Neuron (in vitro differentiated cells): ENCODE measurements at regions not wholly inside any gene's neighbourhood (a gene's known extent, or its start where the extent isn't known, plus 50 kb on each side); places are given as distances from the start of the nearest gene placed in this dataset.

ENCODE experiments used
- H2AFZ ChIP-seq: one replicate; pipeline ENCODE4 v1.6.1; 2013; ENCODE audit warnings: low read depth, mild to moderate bottlenecking, inconsistent platforms, low read length, moderate library complexity
- H3K27me3 ChIP-seq: one replicate; pipeline ENCODE4 v1.6.1; 2013; ENCODE audit warnings: low read length; ENCODE audit not compliant: insufficient read depth
- H3K36me3 ChIP-seq: one replicate; pipeline ENCODE4 v1.6.1; 2013; ENCODE audit warnings: low read length; ENCODE audit not compliant: insufficient read depth
- H3K4me1 ChIP-seq: one replicate; pipeline ENCODE4 v1.6.1; 2013; ENCODE audit warnings: low read length; ENCODE audit not compliant: insufficient read depth
- H3K4me3 ChIP-seq: 2 replicates; pipeline ENCODE4 v1.5.1; 2013; ENCODE audit warnings: mild to moderate bottlenecking, low read length, moderate library complexity
- H3K9me3 ChIP-seq: one replicate; pipeline ENCODE4 v1.6.1; 2013; ENCODE audit warnings: low read length

GRCh38 chr9:18256568-18256967 lies 217.4 kb upstream of the ADAMTSL1 start:
- no peak overlapping the region for H2AFZ ChIP-seq
- no peaks in the 10 kb centered on the region for H3K36me3 ChIP-seq
- no peaks in the 10 kb centered on the region for H3K27me3 ChIP-seq
- no peak overlapping the region for H3K4me3 ChIP-seq
- H3K9me3 ChIP-seq: no peaks in the 10 kb centered on the region
- H3K4me1 ChIP-seq: peaks cover 3% of the 10 kb centered on the region

- no peak overlapping the region for H3K4me3 ChIP-seq
- H3K9me3 ChIP-seq: no peaks in the 10 kb centered on the region
- H3K36me3 ChIP-seq: no peaks in the 10 kb centered on the region
- no peaks in the 10 kb centered on the region for H3K27me3 ChIP-seq
- no peak overlapping the region for H2AFZ ChIP-seq
- peaks cover 3% of the 10 kb centered on the region for H3K4me1 ChIP-seq
Measured at GRCh38 chr9:18260521-18260920, 213.4 kb upstream of the ADAMTSL1 start.

GRCh38 chr9:18261181-18261580 lies 212.8 kb upstream of the ADAMTSL1 start:
- Histone ChIP-seq H3K27me3 (no peaks in the 10 kb centered on the region), H2AFZ (no peak overlapping the region), H3K4me3 (no peak overlapping the region), H3K4me1 (peaks cover 3% of the 10 kb centered on the region), H3K9me3 (no peaks in the 10 kb centered on the region), H3K36me3 (no peaks in the 10 kb centered on the region)

GRCh38 chr9:18263377-18263776 lies 210.6 kb upstream of the ADAMTSL1 start:
- Histone ChIP-seq H3K4me1 (peaks cover 11% of the 10 kb centered on the region), H2AFZ (no peak overlapping the region), H3K4me3 (no peak overlapping the region), H3K9me3 (no peaks in the 10 kb centered on the region), H3K36me3 (no peaks in the 10 kb centered on the region), H3K27me3 (no peaks in the 10 kb centered on the region)

- Histone ChIP-seq H3K4me1 (peaks cover 19% of the 10 kb centered on the region), H2AFZ (no peak overlapping the region), H3K36me3 (no peaks in the 10 kb centered on the region), H3K27me3 (no peaks in the 10 kb centered on the region), H3K4me3 (no peak overlapping the region), H3K9me3 (peaks cover 2% of the 10 kb centered on the region)
Measured at GRCh38 chr9:18268381-18268780, 205.6 kb upstream of the ADAMTSL1 start.

- Histone ChIP-seq H3K36me3 (no peaks in the 10 kb centered on the region), H2AFZ (no peak overlapping the region), H3K4me3 (no peak overlapping the region), H3K4me1 (peaks cover 19% of the 10 kb centered on the region), H3K9me3 (peaks cover 2% of the 10 kb centered on the region), H3K27me3 (no peaks in the 10 kb centered on the region)
Measured at GRCh38 chr9:18269561-18269960, 204.4 kb upstream of the ADAMTSL1 start.

GRCh38 chr9:18274693-18275092 lies 199.3 kb upstream of the ADAMTSL1 start:
- Histone ChIP-seq H2AFZ (no peak overlapping the region), H3K4me3 (no peak overlapping the region), H3K27me3 (no peaks in the 10 kb centered on the region), H3K4me1 (no peaks in the 10 kb centered on the region), H3K36me3 (no peaks in the 10 kb centered on the region), H3K9me3 (peaks cover 3% of the 10 kb centered on the region)

GRCh38 chr9:18275313-18275990 lies 198.5 kb upstream of the ADAMTSL1 start:
- H2AFZ ChIP-seq: no peak overlapping the region
- no peaks in the 10 kb centered on the region for H3K27me3 ChIP-seq
- no peak overlapping the region for H3K4me3 ChIP-seq
- peaks cover 4% of the 10 kb centered on the region for H3K9me3 ChIP-seq
- no peaks in the 10 kb centered on the region for H3K36me3 ChIP-seq
- no peaks in the 10 kb centered on the region for H3K4me1 ChIP-seq

GRCh38 chr9:18281291-18281690 lies 192.7 kb upstream of the ADAMTSL1 start:
- H2AFZ ChIP-seq: no peak overlapping the region
- H3K4me1 ChIP-seq: no peaks in the 10 kb centered on the region
- H3K27me3 ChIP-seq: no peaks in the 10 kb centered on the region
- no peaks in the 10 kb centered on the region for H3K36me3 ChIP-seq
- H3K9me3 ChIP-seq: peaks cover 2% of the 10 kb centered on the region
- no peak overlapping the region for H3K4me3 ChIP-seq

- H3K36me3 ChIP-seq: no peaks in the 10 kb centered on the region
- H3K4me3 ChIP-seq: no peak overlapping the region
- no peaks in the 10 kb centered on the region for H3K27me3 ChIP-seq
- H3K9me3 ChIP-seq: no peaks in the 10 kb centered on the region
- no peaks in the 10 kb centered on the region for H3K4me1 ChIP-seq
- no peak overlapping the region for H2AFZ ChIP-seq
Measured at GRCh38 chr9:18294229-18294628, 179.7 kb upstream of the ADAMTSL1 start.

- Histone ChIP-seq H3K36me3 (no peaks in the 10 kb centered on the region), H3K4me3 (no peak overlapping the region), H3K27me3 (no peaks in the 10 kb centered on the region), H3K9me3 (no peaks in the 10 kb centered on the region), H2AFZ (no peak overlapping the region), H3K4me1 (no peaks in the 10 kb centered on the region)
Measured at GRCh38 chr9:18296702-18297055, 177.3 kb upstream of the ADAMTSL1 start.

- no peaks in the 10 kb centered on the region for H3K36me3 ChIP-seq
- H3K4me1 ChIP-seq: no peaks in the 10 kb centered on the region
- no peaks in the 10 kb centered on the region for H3K9me3 ChIP-seq
- no peak overlapping the region for H3K4me3 ChIP-seq
- H2AFZ ChIP-seq: no peak overlapping the region
- H3K27me3 ChIP-seq: no peaks in the 10 kb centered on the region
Measured at GRCh38 chr9:18297056-18297841, 176.7 kb upstream of the ADAMTSL1 start.

GRCh38 chr9:18299449-18299848 lies 174.5 kb upstream of the ADAMTSL1 start:
- Histone ChIP-seq H3K36me3 (no peaks in the 10 kb centered on the region), H3K27me3 (no peaks in the 10 kb centered on the region), H3K4me3 (no peak overlapping the region), H2AFZ (no peak overlapping the region), H3K4me1 (no peaks in the 10 kb centered on the region), H3K9me3 (no peaks in the 10 kb centered on the region)
